DND-41 (cell line): ENCODE measurements at regions not wholly inside any gene's neighbourhood (a gene's known extent, or its start where the extent isn't known, plus 50 kb on each side); places are given as distances from the start of the nearest gene placed in this dataset.

Experiments used
- ATAC-seq: fragments of 200-7000 bp; cut with Tn5 transposase; 3 replicates; pipeline ENCODE4 v1.9.1; 2021; ENCODE audit warnings: low read depth; ENCODE audit not compliant: insufficient read depth
- DNase-seq: peaks from one replicate; pipeline ENCODE4 v3.0.0-alpha.2; 2020
- H2AFZ ChIP-seq: 2 replicates; pipeline ENCODE4 v1.6.0; 2012; ENCODE audit warnings: low read depth, low read length
- H3K27ac ChIP-seq: 2 replicates; pipeline ENCODE4 v1.5.1; 2012; ENCODE audit warnings: low read length, inconsistent platforms
- H3K27me3 ChIP-seq: fragments of 200-600 bp; sonication (generic); 2 replicates; pipeline ENCODE4 v1.6.0; 2012; ENCODE audit warnings: low read length, mild to moderate bottlenecking, inconsistent platforms; ENCODE audit not compliant: insufficient read depth, poor library complexity
- H3K36me3 ChIP-seq: 2 replicates; pipeline ENCODE4 v1.5.1; 2012; ENCODE audit warnings: low read length, inconsistent platforms; ENCODE audit not compliant: insufficient read depth
- H3K4me1 ChIP-seq: 2 replicates; pipeline ENCODE4 v1.5.1; 2012; ENCODE audit warnings: mild to moderate bottlenecking, low read length; ENCODE audit not compliant: insufficient read depth
- H3K4me2 ChIP-seq: 2 replicates; pipeline ENCODE4 v1.6.0; 2012; ENCODE audit warnings: mild to moderate bottlenecking, moderate library complexity, low read length, inconsistent platforms; ENCODE audit not compliant: insufficient read depth
- H3K4me3 ChIP-seq, 2 experiments: fragments of 200-600 bp in 1 of 2; shearing (Covaris generic) in 1 of 2; 2 replicates each; pipeline ENCODE4 v1.5.1; 2012 to 2016; ENCODE audit warnings: inconsistent platforms in 2 of 2, low read length in 2 of 2, mild to moderate bottlenecking in 2 of 2, low read depth in 1 of 2, moderate library complexity in 1 of 2
- H3K79me2 ChIP-seq: 2 replicates; pipeline ENCODE4 v1.6.0; 2012; ENCODE audit warnings: low read length, inconsistent platforms; ENCODE audit not compliant: insufficient read depth
- H3K9ac ChIP-seq: 2 replicates; pipeline ENCODE4 v1.6.0; 2012; ENCODE audit warnings: low read depth, mild to moderate bottlenecking, inconsistent platforms, low read length, moderate library complexity
- H3K9me3 ChIP-seq: 2 replicates; pipeline ENCODE4 v1.5.1; 2012; ENCODE audit warnings: low read length, moderate library complexity, mild to moderate bottlenecking, inconsistent platforms; ENCODE audit not compliant: insufficient read depth, severe bottlenecking
- H4K20me1 ChIP-seq: 2 replicates; pipeline ENCODE4 v1.6.0; 2012; ENCODE audit warnings: low read length; ENCODE audit not compliant: insufficient read depth
- CTCF ChIP-seq: IDR thresholded peaks from 2 replicates; pipeline ENCODE4 v1.5.1; 2012; ENCODE audit warnings: borderline replicate concordance, low read length, moderate library complexity, mild to moderate bottlenecking; ENCODE audit not compliant: poor library complexity, severe bottlenecking; ENCODE audit errors: extremely low read depth
- EZH2 ChIP-seq: IDR thresholded peaks from 3 replicates; pipeline ENCODE4 v1.6.1; 2012; ENCODE audit warnings: borderline replicate concordance, low read depth, mild to moderate bottlenecking, moderate library complexity, low read length, inconsistent platforms; ENCODE audit not compliant: severe bottlenecking

GRCh38 chr19:28701491-28701890, 511.5 kb downstream of the UQCRFS1 start:
- no peak for TF ChIP-seq EZH2
- no peak for TF ChIP-seq CTCF
- H3K9ac ChIP-seq: no peak overlapping the region
- no peak overlapping the region for H3K4me3 ChIP-seq
- H2AFZ ChIP-seq: no peak overlapping the region
- no peaks in the 10 kb centered on the region for H3K36me3 ChIP-seq
- H3K9me3 ChIP-seq: no peaks in the 10 kb centered on the region
- ATAC-seq (no peak), DNase-seq (no peak)
- H3K4me2 ChIP-seq: no peak overlapping the region
- H3K4me1 ChIP-seq: peaks cover 32% of the 10 kb centered on the region
- no peak overlapping the region for H3K27ac ChIP-seq
- H4K20me1 ChIP-seq: no peaks in the 10 kb centered on the region
- no peaks in the 10 kb centered on the region for H3K27me3 ChIP-seq
- no peaks in the 10 kb centered on the region for H3K79me2 ChIP-seq

GRCh38 chr19:28700176-28700575, 512.8 kb downstream of the UQCRFS1 start:
- H2AFZ ChIP-seq: no peak overlapping the region
- no peaks in the 10 kb centered on the region for H3K36me3 ChIP-seq
- H3K4me2 ChIP-seq: no peak overlapping the region
- ATAC-seq (no peak), DNase-seq (no peak)
- no peaks in the 10 kb centered on the region for H3K79me2 ChIP-seq
- no peak overlapping the region for H3K4me3 ChIP-seq
- H3K9me3 ChIP-seq: no peaks in the 10 kb centered on the region
- peaks cover 28% of the 10 kb centered on the region for H3K4me1 ChIP-seq
- H3K27me3 ChIP-seq: no peaks in the 10 kb centered on the region
- no peak overlapping the region for H3K9ac ChIP-seq
- TF ChIP-seq CTCF (no peak), EZH2 (no peak)
- no peaks in the 10 kb centered on the region for H4K20me1 ChIP-seq
- H3K27ac ChIP-seq: no peak overlapping the region

- no peaks in the 10 kb centered on the region for H3K36me3 ChIP-seq
- no peak overlapping the region for H3K9ac ChIP-seq
- H2AFZ ChIP-seq: no peak overlapping the region
- ATAC-seq (no peak), DNase-seq (no peak)
- no peak overlapping the region for H3K4me3 ChIP-seq
- TF ChIP-seq EZH2 (no peak), CTCF (no peak)
- no peak overlapping the region for H3K4me2 ChIP-seq
- peaks cover 47% of the 10 kb centered on the region for H3K4me1 ChIP-seq
- H3K9me3 ChIP-seq: peaks cover 4% of the 10 kb centered on the region
- H3K27ac ChIP-seq: no peak overlapping the region
- H3K79me2 ChIP-seq: no peaks in the 10 kb centered on the region
- H4K20me1 ChIP-seq: no peaks in the 10 kb centered on the region
- H3K27me3 ChIP-seq: no peaks in the 10 kb centered on the region
These were observed 515.6 kb downstream of the UQCRFS1 start for GRCh38 chr19:28697308-28697707.

- peak overlapping the region; percentile 19; the same call in 1 of the 2 replicates for H3K4me2 ChIP-seq
- DNase-seq: peak; percentile 53
- peaks cover 41% of the 10 kb centered on the region for H3K4me1 ChIP-seq
- H3K79me2 ChIP-seq: no peaks in the 10 kb centered on the region
- H3K9me3 ChIP-seq: peaks cover 15% of the 10 kb centered on the region
- H3K27ac ChIP-seq: peak overlapping the region; percentile 63
- peak; percentile 54; the same call in 2 of the 3 replicates for ATAC-seq
- H2AFZ ChIP-seq: no peak overlapping the region
- no peak overlapping the region for H3K4me3 ChIP-seq
- H3K27me3 ChIP-seq: no peaks in the 10 kb centered on the region
- no peaks in the 10 kb centered on the region for H3K36me3 ChIP-seq
- H4K20me1 ChIP-seq: no peaks in the 10 kb centered on the region
- no peak for TF ChIP-seq EZH2
- peak; percentile 62 for TF ChIP-seq CTCF
- peak overlapping the region; percentile 16; the same call in 1 of the 2 replicates for H3K9ac ChIP-seq
These were observed 518.1 kb downstream of the UQCRFS1 start for GRCh38 chr19:28694812-28695211.
